ENCODE measurements at regions not wholly inside any gene's neighbourhood (a gene's known extent, or its start where the extent isn't known, plus 50 kb on each side); places are given as distances from the start of the nearest gene placed in this dataset.
"Not testable (repeated sequence)": the region's sequence is repeated elsewhere in the genome, so short reads cannot be mapped to it uniquely, and the experiment has no call there.

- no peak for DNase-seq (ENCODE audit: low read depth in 2 of 2)
Observed at GRCh38 chr5:90338712-90339372, 70.7 kb downstream of the CETN3 start.

GRCh38 chr5:90337449-90338052 lies 72.0 kb downstream of the CETN3 start:
- DNase-seq (ENCODE audit: low read depth in 2 of 2), result no peak

GRCh38 chr5:90336752-90337151 lies 72.8 kb downstream of the CETN3 start:
- DNase-seq (ENCODE audit: low read depth in 2 of 2), result no peak

- DNase-seq (ENCODE audit: low read depth in 2 of 2), result no peak
Observed at GRCh38 chr5:90334741-90335140, 74.8 kb downstream of the CETN3 start.

GRCh38 chr5:90329911-90330310 lies 79.6 kb downstream of the CETN3 start:
- no peak for DNase-seq (ENCODE audit: low read depth in 2 of 2)

- DNase-seq (ENCODE audit: low read depth in 2 of 2), result no peak
Observed at GRCh38 chr5:90326995-90327394, 82.6 kb downstream of the CETN3 start.

GRCh38 chr5:90325093-90325492 lies 84.5 kb downstream of the CETN3 start:
- DNase-seq (ENCODE audit: low read depth in 2 of 2), result no peak

- not testable (repeated sequence) for DNase-seq (ENCODE audit: low read depth in 2 of 2)
Observed at GRCh38 chr5:90320348-90320747, 89.2 kb downstream of the CETN3 start.

GRCh38 chr5:90312027-90312426 lies 97.5 kb downstream of the CETN3 start:
- DNase-seq (ENCODE audit: low read depth in 2 of 2), result no peak

- no peak for DNase-seq (ENCODE audit: low read depth in 2 of 2)
Observed at GRCh38 chr5:90311401-90311800, 98.2 kb downstream of the CETN3 start.

GRCh38 chr5:90308787-90309585 lies 100.6 kb downstream of the CETN3 start:
- DNase-seq (ENCODE audit: low read depth in 2 of 2), result no peak

- no peak for DNase-seq (ENCODE audit: low read depth in 2 of 2)
Observed at GRCh38 chr5:90307782-90308181, 101.8 kb downstream of the CETN3 start.

GRCh38 chr5:90307322-90307721 lies 102.2 kb downstream of the CETN3 start:
- DNase-seq (ENCODE audit: low read depth in 2 of 2), result no peak

- DNase-seq (ENCODE audit: low read depth in 2 of 2), result no peak
Observed at GRCh38 chr5:90306613-90307012, 102.9 kb downstream of the CETN3 start.

GRCh38 chr5:90305041-90305720 lies 104.4 kb downstream of the CETN3 start:
- no peak for DNase-seq (ENCODE audit: low read depth in 2 of 2)

GRCh38 chr5:90301248-90301647 lies 108.3 kb downstream of the CETN3 start:
- DNase-seq (ENCODE audit: low read depth in 2 of 2), result no peak

- no peak for DNase-seq (ENCODE audit: low read depth in 2 of 2)
Observed at GRCh38 chr5:90297045-90297764, 112.4 kb downstream of the CETN3 start.

GRCh38 chr5:90294604-90295003 lies 115.0 kb downstream of the CETN3 start:
- no peak for DNase-seq (ENCODE audit: low read depth in 2 of 2)

- peak; percentile 98 for DNase-seq (ENCODE audit: low read depth in 2 of 2)
Observed at GRCh38 chr5:90293931-90294330, 115.6 kb downstream of the CETN3 start.

GRCh38 chr5:90290648-90291047 lies 118.9 kb downstream of the CETN3 start:
- DNase-seq (ENCODE audit: low read depth in 2 of 2), result no peak

GRCh38 chr5:90289837-90290236 lies 119.7 kb downstream of the CETN3 start:
- no peak for DNase-seq (ENCODE audit: low read depth in 2 of 2)

- no peak for DNase-seq (ENCODE audit: low read depth in 2 of 2)
Observed at GRCh38 chr5:90287036-90287435, 122.5 kb downstream of the CETN3 start.
